Body of pancreas (tissue), 4 donors: ENCODE measurements at regions not wholly inside any gene's neighbourhood (a gene's known extent, or its start where the extent isn't known, plus 50 kb on each side); places are given as distances from the start of the nearest gene placed in this dataset.

ENCODE experiments used
- ATAC-seq: fragments of 150-250 bp; one replicate; pipeline ENCODE4 v1.9.1; 2016
- DNase-seq, 4 donors: peaks; one replicate each; pipeline ENCODE4 v3.0.0-alpha.2; 2019
- H3K27ac ChIP-seq, 4 donors: fragments of 200-600 bp; sonication (generic); 1 replicate in 3 of 4; 2 replicates in 1 of 4; pipeline versions ENCODE4 v1.5.1 to v1.6.1; 2016 to 2019; ENCODE audit warnings: mild to moderate bottlenecking in 1 of 4, mixed read lengths in 1 of 4, moderate library complexity in 1 of 4
- H3K27me3 ChIP-seq, 2 donors: fragments of 200-600 bp; sonication (generic); one replicate each; pipeline ENCODE4 v1.6.0; 2016; ENCODE audit warnings: mild to moderate bottlenecking in 1 of 2
- H3K36me3 ChIP-seq, 2 donors: fragments of 200-600 bp; sonication (generic); replicated peaks in 1 of 2; 2 replicates each; pipeline ENCODE4 v1.5.1; 2016; ENCODE audit warnings: low read depth in 2 of 2; ENCODE audit not compliant: insufficient read depth in 1 of 2
- H3K4me1 ChIP-seq: fragments of 200-600 bp; sonication (generic); one replicate; pipeline ENCODE4 v1.6.0; 2016
- H3K4me3 ChIP-seq, 2 donors: fragments of 200-600 bp; sonication (generic); 1 replicate in 1 of 2; 2 replicates in 1 of 2; pipeline ENCODE4 v1.5.1; 2016 to 2019
- H3K9me3 ChIP-seq, 3 donors: fragments of 200-600 bp; sonication (generic); 1 replicate in 2 of 3; 2 replicates in 1 of 3; pipeline ENCODE4 v1.5.1; 2016
- CTCF ChIP-seq, 7 experiments: fragments of 450-650 bp in 4 of 7; fragments of 200-600 bp in 3 of 7; sonication (generic) in 3 of 7; IDR thresholded peaks; one replicate each; pipeline ENCODE4 v1.5.1; 2016 to 2019; ENCODE audit warnings: antibody characterized with exemption in 7 of 7
- POLR2A ChIP-seq, 3 donors: fragments of 450-650 bp; IDR thresholded peaks; one replicate each; pipeline ENCODE4 v1.6.1; 2016; ENCODE audit warnings: antibody characterized with exemption in 3 of 3, mild to moderate bottlenecking in 2 of 3
- WGBS, 2 donors: methylation state at CpG; one replicate each; pipeline ENCODE4 v1.1.5; 2017; 5-methylcytosine and 5-hydroxymethylcytosine counted together
- intact Hi-C: fragments of 100-400 bp; cut with DNase I; formaldehyde crosslinking; loops from one replicate; pipeline ENCODE4 v1.15.1; 2023

- no peaks in the 10 kb centered on the region for H3K9me3 ChIP-seq
- no peak overlapping the region for H3K4me3 ChIP-seq
- intact Hi-C loops, result no loop called here
- no peaks in the 10 kb centered on the region for H3K4me1 ChIP-seq
- H3K36me3 ChIP-seq, result no peaks in the 10 kb centered on the region
- H3K27ac ChIP-seq, result no peak overlapping the region
- WGBS, 2 donors, result 86 to 89% methylated on average over 26 to 27 of the region's 27 CpGs
- ATAC-seq (no peak), DNase-seq (no peak)
- no peaks in the 10 kb centered on the region for H3K27me3 ChIP-seq
- no peak for TF ChIP-seq POLR2A (IDR thresholded peaks at IDR 0.05)
- TF ChIP-seq CTCF (IDR thresholded peaks at IDR 0.05), result no peak
These were observed 71.6 kb downstream of the RRM2 start for GRCh38 chr2:10193851-10194820.

GRCh38 chr2:10195278-10196109, 73.0 kb downstream of the RRM2 start:
- H3K27me3 ChIP-seq, result no peaks in the 10 kb centered on the region
- H3K36me3 ChIP-seq, result no peaks in the 10 kb centered on the region
- DNase-seq (no peak), ATAC-seq (no peak)
- no peaks in the 10 kb centered on the region for H3K9me3 ChIP-seq
- H3K27ac ChIP-seq, result no peak overlapping the region
- intact Hi-C loops, result no loop called here
- 93 to 94% methylated on average over 26 to 27 of the region's 27 CpGs for WGBS, 2 donors
- TF ChIP-seq POLR2A (IDR thresholded peaks at IDR 0.05), result no peak
- no peak for TF ChIP-seq CTCF (IDR thresholded peaks at IDR 0.05)
- H3K4me3 ChIP-seq, result no peak overlapping the region
- H3K4me1 ChIP-seq, result no peaks in the 10 kb centered on the region

GRCh38 chr2:10196110-10196892, 73.8 kb downstream of the RRM2 start:
- ATAC-seq (no peak), DNase-seq (no peak)
- Histone ChIP-seq H3K4me1 (no peaks in the 10 kb centered on the region), H3K27ac (no peak overlapping the region), H3K36me3 (no peaks in the 10 kb centered on the region), H3K27me3 (no peaks in the 10 kb centered on the region), H3K9me3 (no peaks in the 10 kb centered on the region), H3K4me3 (no peak overlapping the region)
- intact Hi-C loops, result no loop called here
- 80 to 90% methylated on average over 8 to 19 of the region's 22 CpGs for WGBS, 2 donors
- no peak for TF ChIP-seq POLR2A (IDR thresholded peaks at IDR 0.05)
- no peak for TF ChIP-seq CTCF (IDR thresholded peaks at IDR 0.05)

- Histone ChIP-seq H3K9me3 (no peaks in the 10 kb centered on the region), H3K27ac (no peak overlapping the region), H3K4me1 (no peaks in the 10 kb centered on the region), H3K4me3 (no peak overlapping the region), H3K36me3 (no peaks in the 10 kb centered on the region), H3K27me3 (no peaks in the 10 kb centered on the region)
- no peak for TF ChIP-seq CTCF (IDR thresholded peaks at IDR 0.05)
- no peak for TF ChIP-seq POLR2A (IDR thresholded peaks at IDR 0.05)
- intact Hi-C loops, result no loop called here
- ATAC-seq, result no peak
- DNase-seq, result no peak
- 93 to 100% methylated on average over 3 to 16 of the region's 17 CpGs for WGBS, 2 donors
These were observed 74.6 kb downstream of the RRM2 start for GRCh38 chr2:10196948-10197696.
